ENCODE measurements at regions not wholly inside any gene's neighbourhood (a gene's known extent, or its start where the extent isn't known, plus 50 kb on each side); places are given as distances from the start of the nearest gene placed in this dataset.

DNA sequence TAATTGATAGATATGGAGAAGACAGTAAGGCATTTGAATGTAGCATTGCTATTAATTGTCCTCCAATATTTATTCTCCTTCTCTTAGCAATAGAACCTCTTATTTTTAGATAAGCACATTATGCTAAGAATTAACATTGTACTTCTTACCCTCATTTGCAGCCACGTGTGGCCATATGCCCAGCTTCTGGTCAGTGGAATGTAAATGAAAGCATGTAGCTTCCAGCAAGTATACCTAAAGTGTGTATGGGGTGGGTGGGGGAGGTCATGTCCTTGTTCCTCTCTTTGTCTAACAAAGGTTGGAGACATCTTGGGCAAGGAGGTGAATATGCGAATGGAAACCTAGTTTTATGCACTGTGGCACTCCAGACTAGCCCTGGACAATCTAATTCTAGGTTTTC is 133.6 kb upstream of the HMCN1 start:
- TF ChIP-seq, protein P1, sequence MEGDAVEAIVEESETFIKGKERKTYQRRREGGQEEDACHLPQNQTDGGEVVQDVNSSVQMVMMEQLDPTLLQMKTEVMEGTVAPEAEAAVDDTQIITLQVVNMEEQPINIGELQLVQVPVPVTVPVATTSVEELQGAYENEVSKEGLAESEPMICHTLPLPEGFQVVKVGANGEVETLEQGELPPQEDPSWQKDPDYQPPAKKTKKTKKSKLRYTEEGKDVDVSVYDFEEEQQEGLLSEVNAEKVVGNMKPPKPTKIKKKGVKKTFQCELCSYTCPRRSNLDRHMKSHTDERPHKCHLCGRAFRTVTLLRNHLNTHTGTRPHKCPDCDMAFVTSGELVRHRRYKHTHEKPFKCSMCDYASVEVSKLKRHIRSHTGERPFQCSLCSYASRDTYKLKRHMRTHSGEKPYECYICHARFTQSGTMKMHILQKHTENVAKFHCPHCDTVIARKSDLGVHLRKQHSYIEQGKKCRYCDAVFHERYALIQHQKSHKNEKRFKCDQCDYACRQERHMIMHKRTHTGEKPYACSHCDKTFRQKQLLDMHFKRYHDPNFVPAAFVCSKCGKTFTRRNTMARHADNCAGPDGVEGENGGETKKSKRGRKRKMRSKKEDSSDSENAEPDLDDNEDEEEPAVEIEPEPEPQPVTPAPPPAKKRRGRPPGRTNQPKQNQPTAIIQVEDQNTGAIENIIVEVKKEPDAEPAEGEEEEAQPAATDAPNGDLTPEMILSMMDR (IDR thresholded peaks at IDR 0.05; ENCODE audit: insufficient read depth, missing control alignments), result no peak
- no peak for DNase-seq (ENCODE audit: insufficient read length, low spot score)
- FAIRE-seq, result no peak

DNA sequence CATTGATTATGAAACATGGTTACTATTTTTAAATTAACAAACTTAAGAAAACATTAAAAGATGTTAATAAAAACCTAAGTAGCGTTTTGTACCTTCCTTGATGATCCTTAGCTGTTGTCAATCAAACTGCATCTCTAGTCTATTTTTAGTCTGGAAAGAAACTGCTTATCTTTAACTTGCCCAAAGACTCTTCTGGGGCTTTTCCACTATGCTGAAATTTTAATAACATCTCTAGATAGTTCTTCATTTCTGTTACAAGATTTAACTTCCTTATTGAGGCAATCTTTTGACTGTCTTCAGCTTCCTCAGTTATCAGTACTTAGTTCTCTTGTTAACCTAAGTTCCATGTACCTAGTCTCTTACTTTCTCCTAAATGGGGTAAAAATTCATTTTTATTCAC is 135.9 kb upstream of the HMCN1 start:
- TF ChIP-seq, protein P1 (IDR thresholded peaks at IDR 0.05; ENCODE audit: insufficient read depth, missing control alignments), result no peak
- DNase-seq (ENCODE audit: insufficient read length, low spot score) (no peak), FAIRE-seq (peak; percentile 6)

DNA sequence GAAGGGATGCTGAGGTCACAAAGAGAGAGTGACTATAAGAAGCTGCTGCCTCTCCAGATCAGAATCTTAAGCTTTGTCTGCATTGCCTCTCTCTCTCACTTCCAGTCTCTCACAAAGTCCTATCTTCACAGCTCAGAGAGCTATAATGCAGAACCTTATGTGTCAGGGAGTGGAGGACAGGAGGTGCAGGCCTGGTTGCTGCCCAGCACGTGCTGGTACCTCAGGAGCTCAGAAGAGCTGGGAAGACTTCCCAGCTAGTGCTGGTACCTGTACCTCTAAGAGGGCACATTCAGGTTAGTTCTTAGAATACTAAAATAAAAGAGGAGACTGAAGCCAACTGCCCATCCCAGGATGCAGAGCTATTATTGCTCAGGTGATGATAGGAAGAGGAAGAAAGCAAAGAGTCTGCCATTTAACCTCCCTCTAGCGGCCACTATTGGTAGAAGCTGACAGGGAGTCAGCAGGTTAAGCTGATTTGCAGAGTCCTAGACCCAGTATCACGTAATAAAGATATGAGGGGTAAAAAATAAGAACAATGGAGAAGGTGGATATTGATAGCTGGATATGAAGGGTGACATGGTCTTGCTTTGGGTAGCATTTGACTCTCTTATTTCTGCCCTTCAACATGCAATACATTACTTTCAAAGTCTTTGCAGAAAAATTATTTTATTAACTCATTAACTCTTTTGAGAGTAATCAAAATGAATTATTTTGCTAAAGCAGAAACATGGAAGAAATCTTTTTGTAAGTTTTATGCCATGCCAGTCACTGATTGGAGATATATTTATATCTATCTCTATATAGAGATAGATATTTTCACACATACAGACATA is 138.1 kb upstream of the HMCN1 start:
- TF ChIP-seq, protein P1 (IDR thresholded peaks at IDR 0.05; ENCODE audit: insufficient read depth, missing control alignments), result peak; percentile 79
- peak; percentile 31 for DNase-seq (ENCODE audit: insufficient read length, low spot score)
- FAIRE-seq, result peak; percentile 86

DNA sequence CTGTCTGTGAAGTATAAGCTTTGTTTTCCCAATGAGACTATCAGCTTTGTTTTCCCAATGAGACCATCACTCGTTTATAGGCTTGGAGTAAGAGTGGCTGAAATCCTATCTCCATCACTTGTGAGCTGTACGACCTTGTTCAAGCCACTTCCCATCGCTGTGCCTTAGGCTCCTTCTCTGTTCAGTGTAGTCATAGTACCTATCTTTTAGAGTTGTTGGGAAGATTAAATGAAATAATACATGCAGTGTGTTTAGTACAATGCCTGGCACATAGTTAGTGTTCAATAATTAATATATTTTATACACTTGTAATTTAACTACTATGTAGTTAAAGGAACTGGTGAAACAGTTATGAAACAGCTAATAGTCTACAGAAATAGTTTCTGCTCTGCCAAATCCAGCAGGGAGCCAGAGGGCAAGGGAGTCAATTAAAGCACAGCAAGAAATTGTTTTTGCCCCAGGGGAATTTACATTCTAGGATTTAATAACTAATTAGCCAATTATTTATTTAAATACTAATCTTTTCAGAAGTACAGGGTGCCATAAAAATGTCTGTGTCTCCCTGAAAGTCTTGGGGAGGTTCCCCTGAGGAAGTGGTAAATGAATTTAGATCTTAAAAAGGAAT is 139.3 kb upstream of the HMCN1 start:
- TF ChIP-seq, protein P1 (IDR thresholded peaks at IDR 0.05; ENCODE audit: insufficient read depth, missing control alignments), result no peak
- FAIRE-seq (no peak), DNase-seq (ENCODE audit: insufficient read length, low spot score) (no peak)

DNA sequence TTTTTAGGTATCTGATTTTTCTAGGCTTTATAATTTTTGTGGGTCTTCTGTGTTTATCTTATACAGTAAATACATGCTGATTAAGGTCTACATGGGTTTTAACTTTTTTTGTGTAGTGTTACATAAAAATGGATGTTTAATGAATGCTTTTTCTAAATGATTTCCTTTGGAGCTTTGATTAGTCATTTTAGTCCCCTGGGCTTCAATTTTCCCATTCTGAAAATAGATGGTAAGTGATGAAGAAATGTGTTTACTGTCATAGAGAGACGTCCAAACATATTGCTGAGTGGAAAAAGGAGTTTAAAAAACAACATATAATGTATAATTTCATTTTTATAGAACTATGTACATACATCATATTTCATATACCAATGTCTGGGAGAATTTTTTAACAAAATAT is 140.9 kb upstream of the HMCN1 start:
- DNase-seq (ENCODE audit: insufficient read length, low spot score) (no peak), FAIRE-seq (no peak)
- TF ChIP-seq, protein P1 (IDR thresholded peaks at IDR 0.05; ENCODE audit: insufficient read depth, missing control alignments), result no peak

DNA sequence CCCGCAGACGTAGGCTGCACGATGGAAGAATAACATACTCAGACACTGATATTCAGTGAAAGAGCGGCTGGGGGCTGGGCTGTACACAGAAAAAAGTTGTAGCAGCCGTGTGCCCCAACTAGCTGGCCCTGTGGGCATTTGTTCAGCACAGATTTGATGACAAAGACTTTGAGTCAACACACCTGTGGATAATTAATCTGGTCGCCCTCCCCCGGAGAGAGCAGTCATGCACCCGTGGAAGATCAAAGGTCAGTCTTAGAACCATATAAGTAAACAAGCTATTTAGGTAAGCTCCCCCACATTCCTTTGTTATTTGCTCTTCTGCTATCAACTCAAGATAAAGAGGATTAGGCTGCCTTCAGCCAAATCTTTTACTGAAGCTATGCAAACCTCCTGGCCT is 148.4 kb upstream of the HMCN1 start:
- FAIRE-seq, result no peak
- TF ChIP-seq, protein P1 (IDR thresholded peaks at IDR 0.05; ENCODE audit: insufficient read depth, missing control alignments), result no peak

More for the DNA sequence above, 148.4 kb upstream of the HMCN1 start:
- DNase-seq (ENCODE audit: insufficient read length, low spot score), result no peak

Measured in D721Med (cell line).